ENCODE measurements at regions not wholly inside any gene's neighbourhood (a gene's known extent, or its start where the extent isn't known, plus 50 kb on each side); places are given as distances from the start of the nearest gene placed in this dataset.
"Not testable (repeated sequence)": the region's sequence is repeated elsewhere in the genome, so short reads cannot be mapped to it uniquely, and the experiment has no call there.

DNA sequence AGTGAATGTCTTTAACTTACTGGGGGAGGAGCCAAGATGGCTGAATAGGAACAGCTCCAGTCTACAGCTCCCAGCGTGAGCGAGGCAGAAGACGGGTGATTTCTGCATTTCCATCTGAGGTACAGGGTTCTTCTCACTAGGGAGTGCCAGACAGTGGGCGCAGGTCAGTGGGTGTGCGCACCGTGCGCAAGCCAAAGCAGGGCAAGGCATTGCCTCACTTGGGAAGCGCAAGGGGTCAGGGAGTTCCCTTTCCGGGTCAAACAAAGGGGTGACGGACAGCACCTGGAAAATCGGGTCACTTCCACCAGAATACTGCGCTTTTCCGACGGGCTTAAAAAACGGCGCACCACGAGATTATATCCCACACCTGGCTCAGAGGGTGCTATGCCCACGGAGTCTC lies 187.3 kb downstream of the CHIC2 start:
- DNase-seq (ENCODE audit: low read depth in 2 of 2) = not testable (repeated sequence)

GRCh38 chr4:53866055-53866454 lies 198.3 kb downstream of the CHIC2 start:
- no peak for DNase-seq (ENCODE audit: low read depth in 2 of 2)

DNA sequence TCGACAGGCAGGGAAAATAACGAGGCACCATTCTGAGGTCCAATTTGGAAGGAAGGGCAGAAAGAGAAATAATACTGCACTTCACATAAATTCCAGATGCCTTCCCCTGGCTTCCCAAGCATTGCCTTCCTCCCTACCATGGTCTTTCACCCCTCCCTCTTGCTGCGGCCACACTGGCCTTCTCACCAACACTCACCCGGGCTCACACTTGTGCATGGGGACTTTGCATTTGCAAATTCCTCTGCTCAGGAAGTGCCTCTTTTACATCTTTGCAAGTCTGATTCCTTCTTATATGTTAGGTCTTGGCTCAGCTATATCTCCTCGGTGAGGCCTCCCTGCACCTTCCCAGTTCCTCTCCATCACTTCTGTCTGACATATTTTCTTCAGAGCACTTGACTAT lies 199.4 kb downstream of the CHIC2 start:
- DNase-seq (ENCODE audit: low read depth in 2 of 2) = no peak

DNA sequence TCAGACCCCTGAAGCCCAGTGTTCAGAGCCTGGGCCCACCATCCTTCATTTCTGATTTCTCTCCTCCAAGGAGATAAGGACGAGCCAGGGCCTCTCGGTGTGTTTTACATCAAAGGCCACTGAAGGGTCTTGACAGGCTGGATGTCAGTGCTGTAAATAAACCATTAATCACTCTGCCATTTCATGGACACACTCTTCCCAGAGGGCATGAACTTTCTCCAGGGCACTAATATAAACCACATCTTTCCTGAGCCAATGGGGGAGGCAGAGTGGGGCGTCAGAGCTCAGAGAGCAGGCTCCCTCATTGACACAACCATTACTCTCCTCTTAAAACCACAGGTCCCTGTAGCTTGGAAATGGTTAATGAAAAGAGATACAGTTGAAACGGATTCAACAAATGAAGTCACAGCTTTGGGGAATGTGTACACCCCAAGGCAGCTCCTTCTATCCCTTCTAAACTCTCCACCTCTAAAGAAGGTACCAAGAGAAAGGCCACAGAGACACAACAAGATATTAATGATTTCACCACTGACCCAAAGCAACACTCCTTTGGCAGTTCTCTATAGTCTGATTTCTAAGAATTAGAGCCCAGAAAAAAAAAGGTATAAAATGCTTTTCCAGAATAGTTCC lies 200.6 kb downstream of the CHIC2 start:
- no peak for DNase-seq (ENCODE audit: low read depth in 2 of 2)

- DNase-seq (ENCODE audit: low read depth in 2 of 2) = no peak
These were observed 201.2 kb downstream of the CHIC2 start for GRCh38 chr4:53863158-53863557.

GRCh38 chr4:53861856-53862610 lies 202.4 kb downstream of the CHIC2 start:
- DNase-seq (ENCODE audit: low read depth in 2 of 2) = no peak

DNA sequence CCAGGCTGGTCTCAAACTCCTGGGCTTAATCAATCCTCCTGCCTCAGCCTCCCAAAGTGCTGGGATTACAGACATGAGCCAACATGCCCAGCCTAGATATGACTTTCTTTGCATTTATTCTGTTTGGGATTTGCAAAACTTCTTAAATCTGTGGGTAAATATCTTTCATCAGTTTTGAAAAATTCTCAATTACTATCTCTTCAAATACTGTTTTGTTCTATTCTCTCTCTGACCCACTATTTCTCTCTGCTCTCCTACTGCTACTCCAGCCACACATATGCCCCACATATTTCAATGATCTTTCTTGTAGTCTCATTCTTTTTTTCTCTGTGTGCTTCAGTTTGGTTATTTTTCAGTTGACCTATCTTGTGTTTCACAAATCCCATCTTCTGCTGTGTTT lies 205.1 kb downstream of the CHIC2 start:
- no peak for DNase-seq (ENCODE audit: low read depth in 2 of 2)

DNA sequence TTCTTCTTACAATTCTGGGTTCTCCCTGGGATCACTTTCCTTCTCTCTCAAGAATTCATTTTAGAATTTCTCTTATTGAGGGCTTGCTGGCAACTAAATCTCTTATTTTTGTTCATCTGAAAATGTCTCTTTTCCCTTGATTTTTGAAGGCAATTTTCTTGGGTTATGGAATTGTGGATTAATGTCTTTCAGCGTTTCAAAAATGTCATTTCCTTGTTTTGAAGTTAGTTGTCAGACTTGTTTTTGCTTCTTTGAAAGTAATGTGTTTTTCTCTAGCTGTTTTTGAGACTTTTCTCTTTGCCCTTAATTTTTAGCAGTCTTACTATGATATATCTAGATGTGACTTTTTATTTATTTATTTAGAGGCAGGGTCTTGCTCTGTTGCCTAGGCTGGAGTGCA lies 205.7 kb downstream of the CHIC2 start:
- DNase-seq (ENCODE audit: low read depth in 2 of 2) = no peak

GRCh38 chr4:53855581-53856250 lies 208.7 kb downstream of the CHIC2 start:
- DNase-seq (ENCODE audit: low read depth in 2 of 2) = no peak

- no peak for DNase-seq (ENCODE audit: low read depth in 2 of 2)
These were observed 209.3 kb downstream of the CHIC2 start for GRCh38 chr4:53854991-53855568.

DNA sequence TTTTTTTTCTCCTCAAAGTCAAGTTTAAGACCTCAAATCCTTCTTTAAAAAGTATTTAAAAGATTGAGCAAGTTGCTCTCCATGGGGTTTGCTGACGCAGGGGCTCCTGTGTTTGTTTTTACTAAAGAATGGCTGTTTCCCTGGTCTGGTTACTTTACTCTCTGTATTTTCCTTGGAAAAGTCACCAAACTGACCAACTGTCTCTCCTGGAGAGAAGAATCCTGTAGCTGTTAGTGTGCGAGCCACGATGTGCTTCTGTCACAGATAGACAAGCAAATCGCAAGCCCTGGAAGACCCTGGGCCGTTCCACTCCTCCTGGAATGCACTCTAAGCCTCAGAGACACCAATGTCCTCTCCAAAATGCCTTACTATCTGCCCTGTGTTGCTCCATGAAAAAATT lies 212.1 kb downstream of the CHIC2 start:
- DNase-seq (ENCODE audit: low read depth in 2 of 2) = no peak

- no peak for DNase-seq (ENCODE audit: low read depth in 2 of 2)
These were observed 216.4 kb downstream of the CHIC2 start for GRCh38 chr4:53847965-53848364.

- DNase-seq (ENCODE audit: low read depth in 2 of 2) = no peak
These were observed 219.9 kb downstream of the CHIC2 start for GRCh38 chr4:53844551-53844950.

DNA sequence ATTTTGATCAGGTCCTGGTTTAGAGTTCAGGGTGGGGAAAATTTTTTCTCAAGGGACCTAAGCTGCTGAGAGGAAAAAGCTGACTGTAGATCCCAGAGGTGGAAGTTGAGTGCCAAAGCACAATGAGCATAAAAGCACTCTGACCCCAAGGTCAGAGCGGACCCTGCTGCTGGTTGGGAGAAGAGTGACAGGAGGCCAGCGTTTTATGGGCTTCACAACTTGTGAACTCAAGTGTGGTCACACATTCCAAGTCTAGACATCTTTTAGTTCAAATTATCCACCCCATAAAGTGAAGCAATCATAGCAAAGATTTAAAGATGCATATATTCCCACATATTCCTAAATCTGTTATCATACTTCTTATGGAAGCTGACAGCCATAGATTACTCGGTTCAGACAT lies 220.3 kb downstream of the CHIC2 start:
- no peak for DNase-seq (ENCODE audit: low read depth in 2 of 2)

GRCh38 chr4:53841711-53842110 lies 222.7 kb downstream of the CHIC2 start:
- DNase-seq (ENCODE audit: low read depth in 2 of 2) = no peak

DNA sequence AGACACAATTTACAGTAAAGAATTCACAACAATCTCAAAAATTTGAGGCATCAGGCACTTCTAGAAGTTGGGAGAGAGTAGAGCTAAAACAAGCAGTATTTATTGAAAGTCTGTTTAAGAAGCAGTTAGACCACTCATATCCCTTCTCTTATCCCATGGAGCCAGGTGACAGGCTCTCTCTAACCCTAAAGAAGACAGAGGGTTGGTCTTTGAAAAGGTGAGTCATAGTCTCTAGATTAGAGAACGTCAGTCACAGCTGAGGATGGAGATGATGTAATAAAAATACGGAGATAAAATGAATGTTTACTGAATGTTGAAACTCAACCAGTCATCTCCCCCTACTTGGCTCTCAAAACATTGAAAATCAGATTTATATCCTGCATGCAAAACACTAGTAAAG lies 223.8 kb downstream of the CHIC2 start:
- no peak for DNase-seq (ENCODE audit: low read depth in 2 of 2)

DNA sequence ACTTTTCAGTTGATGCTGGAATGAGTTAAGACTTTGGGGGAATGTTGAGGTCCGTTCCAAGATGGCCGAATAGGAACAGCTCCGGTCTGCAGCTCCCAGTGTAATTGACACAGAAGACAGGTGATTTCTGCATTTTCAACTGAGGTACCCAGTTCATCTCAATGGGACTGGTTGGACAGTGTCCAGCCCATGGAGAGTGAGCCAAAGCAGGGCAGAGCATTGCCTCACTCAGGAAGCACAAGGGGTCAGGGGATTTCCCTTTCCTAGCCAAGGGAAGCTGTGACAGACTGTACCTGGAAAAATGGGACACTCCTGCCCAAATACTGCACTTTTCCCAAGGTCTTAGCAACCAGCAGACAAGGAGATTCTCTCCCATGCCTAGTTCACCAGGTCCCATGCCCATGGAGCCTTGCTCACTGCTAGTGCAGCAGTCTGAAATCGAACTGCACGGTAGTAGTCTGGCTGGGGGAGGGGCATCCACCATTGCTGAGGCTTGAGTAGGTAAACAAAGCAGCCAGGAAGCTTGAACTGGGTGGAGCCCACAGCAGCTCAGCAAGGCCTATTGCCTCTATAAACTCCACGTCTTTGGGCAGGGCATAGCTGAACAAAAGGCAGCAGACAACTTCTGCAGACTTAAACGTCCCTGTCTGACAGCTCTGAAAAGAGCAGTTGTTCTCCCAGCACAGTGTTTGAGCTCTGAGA lies 231.0 kb downstream of the CHIC2 start:
- peak in 1 of 2 donors; percentile 10 for DNase-seq (ENCODE audit: low read depth in 2 of 2)

DNA sequence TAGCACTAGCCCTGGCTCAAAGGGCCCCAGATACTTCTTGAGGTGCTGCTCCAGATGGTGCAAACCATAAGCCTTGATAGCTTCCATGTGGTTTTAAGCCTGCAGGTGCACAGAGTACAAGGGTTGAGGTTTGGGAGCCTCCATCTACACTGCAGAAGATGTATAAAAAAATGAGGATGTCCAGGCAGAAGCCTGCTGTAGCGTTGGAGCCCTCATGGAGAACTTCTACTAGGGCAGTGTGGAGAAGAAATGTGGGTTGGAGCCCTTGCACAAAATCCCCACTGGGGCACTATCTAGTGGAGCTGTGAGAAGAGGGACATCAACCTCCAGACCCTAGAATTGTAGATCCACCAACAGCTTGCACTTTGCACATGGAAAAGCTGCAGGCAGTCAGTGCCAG lies 231.9 kb downstream of the CHIC2 start:
- DNase-seq (ENCODE audit: low read depth in 2 of 2) = no peak

GRCh38 chr4:53830511-53830910 lies 233.9 kb downstream of the CHIC2 start:
- DNase-seq (ENCODE audit: low read depth in 2 of 2) = no peak

DNA sequence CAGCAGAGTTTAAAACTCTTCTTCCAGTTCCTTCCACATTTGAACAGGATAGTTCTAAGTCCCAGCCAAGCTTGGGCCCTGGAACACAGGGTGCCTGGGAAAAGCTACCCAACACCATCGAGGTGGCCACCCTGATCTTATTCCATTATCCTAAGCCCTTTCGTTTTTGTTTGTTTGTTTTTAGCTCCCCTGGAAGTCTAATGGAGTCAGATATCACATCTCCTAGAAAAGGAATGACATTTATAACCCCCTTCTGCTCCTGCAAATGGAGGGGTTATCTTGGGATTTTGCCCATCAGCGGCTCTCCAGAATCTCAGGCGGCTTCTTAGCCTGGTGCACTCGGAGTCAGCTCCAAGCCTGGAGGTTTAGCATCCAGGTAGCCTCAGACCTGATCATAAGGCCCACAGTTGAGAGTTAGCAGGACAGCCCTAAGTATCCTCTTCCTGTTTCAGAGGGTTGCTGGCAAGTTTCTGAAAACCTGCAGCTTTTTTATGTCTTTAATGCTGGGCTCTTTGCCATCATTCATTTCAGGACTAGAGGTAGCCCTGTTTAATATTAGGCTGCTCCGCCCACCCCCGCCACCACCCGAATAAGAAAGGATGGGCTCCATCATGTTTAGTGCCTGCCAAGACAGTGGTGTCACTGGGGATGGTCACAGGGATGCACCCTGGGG lies 230.0 kb upstream of the LNX1 start:
- no peak for DNase-seq (ENCODE audit: low read depth in 2 of 2)

- DNase-seq (ENCODE audit: low read depth in 2 of 2) = no peak
These were observed 226.8 kb upstream of the LNX1 start for GRCh38 chr4:53818104-53818503.

Data from dermis microvascular lymphatic vessel endothelial cell (primary cell).